NB4 (cell line): ENCODE measurements at regions not wholly inside any gene's neighbourhood (a gene's known extent, or its start where the extent isn't known, plus 50 kb on each side); places are given as distances from the start of the nearest gene placed in this dataset.

Experiments used
- CTCF ChIP-seq: IDR thresholded peaks from one replicate; pipeline ENCODE4 v1.5.1; 2012; ENCODE audit warnings: low read depth, low read length
- MAX ChIP-seq: IDR thresholded peaks from 2 replicates; pipeline ENCODE4 v1.6.1; 2011; ENCODE audit warnings: low read depth, low read length
- MYC ChIP-seq: IDR thresholded peaks from 2 replicates; pipeline ENCODE4 v1.6.1; 2011; ENCODE audit warnings: low read depth, low read length
- POLR2A ChIP-seq: IDR thresholded peaks from 2 replicates; pipeline ENCODE4 v1.6.1; 2011; ENCODE audit warnings: mild to moderate bottlenecking; ENCODE audit not compliant: insufficient read length; ENCODE audit errors: extremely low read depth

GRCh38 chr18:51323961-51324360 is 126.5 kb upstream of the MEX3C start:
- TF ChIP-seq CTCF (no peak), POLR2A (no peak), MYC (no peak), MAX (no peak)
